ENCODE measurements at regions not wholly inside any gene's neighbourhood (a gene's known extent, or its start where the extent isn't known, plus 50 kb on each side); places are given as distances from the start of the nearest gene placed in this dataset.
A peak's percentile ranks its signal among the peaks of the same experiment; 100 is the strongest.

GRCh38 chr3:89946884-89947283 is 839.5 kb downstream of the EPHA3 start:
- no peaks in the 10 kb centered on the region for H3K27me3 ChIP-seq (ENCODE audit: insufficient read depth, low read length, poor library complexity)
- no peak overlapping the region for H3K9ac ChIP-seq (ENCODE audit: low read length)
- no peak overlapping the region for H3K4ac ChIP-seq (ENCODE audit: low read depth, low read length)
- no peak overlapping the region for H3K56ac ChIP-seq (ENCODE audit: low read length)
- no peak overlapping the region for H4K8ac ChIP-seq (ENCODE audit: low read depth, low read length)
- H3K36me3 ChIP-seq (ENCODE audit: control insufficient read depth, insufficient read depth, low read length): no peaks in the 10 kb centered on the region
- H3K18ac ChIP-seq (ENCODE audit: low read length): no peak overlapping the region
- no peak overlapping the region for H3K4me3 ChIP-seq (ENCODE audit: low read length)
- no CpG with 5 or more reads among the region's 1 CpG for WGBS (ENCODE audit: extremely low coverage, insufficient coverage, low lambda C conversion rate)
- H3K23ac ChIP-seq (ENCODE audit: low read length): no peak overlapping the region
- no peaks in the 10 kb centered on the region for H3K79me1 ChIP-seq (ENCODE audit: low read length)
- no peaks in the 10 kb centered on the region for H3K79me2 ChIP-seq (ENCODE audit: control insufficient read depth, insufficient read depth, low read length)
- H3K4me1 ChIP-seq (ENCODE audit: control insufficient read depth, low read depth, low read length): no peaks in the 10 kb centered on the region
- no peak overlapping the region for H2BK120ac ChIP-seq (ENCODE audit: low read depth, low read length)
- no peak overlapping the region for H2BK5ac ChIP-seq (ENCODE audit: low read length)
- no peak for DNase-seq
- H2BK15ac ChIP-seq (replicated peaks; ENCODE audit: low read depth): no peak overlapping the region
- H4K5ac ChIP-seq (ENCODE audit: low read length): no peak overlapping the region
- H3K4me2 ChIP-seq (ENCODE audit: low read length): no peak overlapping the region
- H2AK5ac ChIP-seq (ENCODE audit: low read length): no peak overlapping the region
- no peak overlapping the region for H3K27ac ChIP-seq (ENCODE audit: low read depth, low read length)

DNA sequence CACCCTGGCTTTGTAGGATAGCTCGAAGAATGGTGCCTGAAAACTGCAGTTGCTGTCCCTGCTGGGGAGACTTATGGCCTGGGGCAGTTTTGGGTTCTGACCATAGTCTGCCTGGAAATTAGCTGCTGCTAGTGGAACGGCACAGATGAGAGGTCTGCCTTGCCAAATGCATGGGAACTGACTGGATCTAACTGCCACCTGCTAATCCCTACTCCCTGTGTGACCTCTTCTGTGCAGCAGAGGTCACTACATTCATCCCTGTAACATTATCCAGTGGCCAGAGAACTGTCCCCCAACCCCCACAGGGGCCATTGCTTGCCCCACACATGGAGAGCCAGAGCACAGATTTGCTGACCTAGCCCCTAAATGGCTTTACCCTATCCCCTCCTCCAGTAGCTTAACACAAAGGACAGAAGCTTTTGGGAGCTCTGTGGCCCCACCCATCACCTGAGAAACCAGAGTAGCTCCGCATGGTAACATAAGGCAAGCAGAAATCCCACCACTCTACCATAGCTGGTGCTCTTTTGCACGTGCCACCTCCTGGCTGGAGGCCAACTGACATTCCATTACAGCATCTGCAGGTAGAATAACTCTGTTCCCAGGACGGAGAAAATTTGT is 840.0 kb downstream of the EPHA3 start:
- Histone ChIP-seq H3K18ac (ENCODE audit: low read length) (no peak overlapping the region), H4K8ac (ENCODE audit: low read depth, low read length) (no peak overlapping the region), H3K56ac (ENCODE audit: low read length) (no peak overlapping the region), H2BK15ac (replicated peaks; ENCODE audit: low read depth) (no peak overlapping the region), H4K5ac (ENCODE audit: low read length) (no peak overlapping the region), H3K79me1 (ENCODE audit: low read length) (no peaks in the 10 kb centered on the region), H2BK5ac (ENCODE audit: low read length) (no peak overlapping the region), H3K4ac (ENCODE audit: low read depth, low read length) (no peak overlapping the region), H3K9ac (ENCODE audit: low read length) (no peak overlapping the region), H3K79me2 (ENCODE audit: control insufficient read depth, insufficient read depth, low read length) (no peaks in the 10 kb centered on the region), H2BK120ac (ENCODE audit: low read depth, low read length) (no peak overlapping the region), H2AK5ac (ENCODE audit: low read length) (no peak overlapping the region), H3K36me3 (ENCODE audit: control insufficient read depth, insufficient read depth, low read length) (no peaks in the 10 kb centered on the region), H3K4me2 (ENCODE audit: low read length) (no peak overlapping the region), H3K4me1 (ENCODE audit: control insufficient read depth, low read depth, low read length) (no peaks in the 10 kb centered on the region), H3K27ac (ENCODE audit: low read depth, low read length) (no peak overlapping the region), H3K4me3 (ENCODE audit: low read length) (no peak overlapping the region), H3K23ac (ENCODE audit: low read length) (no peak overlapping the region), H3K27me3 (ENCODE audit: insufficient read depth, low read length, poor library complexity) (no peaks in the 10 kb centered on the region)
- WGBS (ENCODE audit: extremely low coverage, insufficient coverage, low lambda C conversion rate): no CpG with 5 or more reads among the region's 5 CpGs
- DNase-seq: peak; percentile 34

- Histone ChIP-seq H2BK120ac (ENCODE audit: low read depth, low read length) (peak overlapping the region; percentile 61), H3K23ac (ENCODE audit: low read length) (no peak overlapping the region), H3K36me3 (ENCODE audit: control insufficient read depth, insufficient read depth, low read length) (no peaks in the 10 kb centered on the region)
Measured at GRCh38 chr3:89948008-89948407, 840.6 kb downstream of the EPHA3 start.

DNA sequence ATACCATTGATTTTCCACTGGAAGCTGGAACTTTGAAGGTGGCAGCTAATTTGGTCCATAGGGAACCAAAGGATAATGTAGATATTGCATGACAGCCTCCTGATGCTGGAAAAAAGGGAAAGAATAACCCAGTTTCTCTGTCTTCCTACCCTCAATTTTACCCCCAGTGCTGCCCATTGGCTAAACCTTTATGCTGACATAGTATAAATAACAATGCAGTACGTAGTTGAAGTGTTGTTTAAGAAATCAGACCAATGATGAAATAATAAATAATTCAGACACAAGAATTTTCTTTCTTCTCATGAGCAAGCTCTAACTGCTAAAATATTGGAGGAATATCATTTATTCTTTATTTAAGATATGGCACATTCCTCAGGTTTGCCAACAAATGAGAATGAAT is 843.4 kb downstream of the EPHA3 start:
- Histone ChIP-seq H3K23ac (ENCODE audit: low read length) (no peak overlapping the region), H3K56ac (ENCODE audit: low read length) (peak overlapping the region; percentile 47), H3K4me2 (ENCODE audit: low read length) (no peak overlapping the region), H2BK15ac (replicated peaks; ENCODE audit: low read depth) (no peak overlapping the region), H4K8ac (ENCODE audit: low read depth, low read length) (no peak overlapping the region), H3K79me1 (ENCODE audit: low read length) (no peaks in the 10 kb centered on the region), H3K36me3 (ENCODE audit: control insufficient read depth, insufficient read depth, low read length) (no peaks in the 10 kb centered on the region), H3K4ac (ENCODE audit: low read depth, low read length) (no peak overlapping the region), H4K5ac (ENCODE audit: low read length) (no peak overlapping the region), H3K79me2 (ENCODE audit: control insufficient read depth, insufficient read depth, low read length) (no peaks in the 10 kb centered on the region), H3K4me3 (ENCODE audit: low read length) (no peak overlapping the region), H2BK120ac (ENCODE audit: low read depth, low read length) (no peak overlapping the region), H2AK5ac (ENCODE audit: low read length) (no peak overlapping the region), H3K4me1 (ENCODE audit: control insufficient read depth, low read depth, low read length) (no peaks in the 10 kb centered on the region), H3K9ac (ENCODE audit: low read length) (no peak overlapping the region), H2BK5ac (ENCODE audit: low read length) (peak overlapping the region; percentile 43), H3K27ac (ENCODE audit: low read depth, low read length) (no peak overlapping the region), H3K27me3 (ENCODE audit: insufficient read depth, low read length, poor library complexity) (no peaks in the 10 kb centered on the region), H3K18ac (ENCODE audit: low read length) (no peak overlapping the region)
- WGBS (ENCODE audit: extremely low coverage, insufficient coverage, low lambda C conversion rate): no CpG with 5 or more reads among the region's 1 CpG
- DNase-seq: no peak

More at GRCh38 chr3:89948008-89948407, 840.6 kb downstream of the EPHA3 start:
- H3K4ac ChIP-seq (ENCODE audit: low read depth, low read length): peak overlapping the region; percentile 60
- H3K27ac ChIP-seq (ENCODE audit: low read depth, low read length): no peak overlapping the region
- no peak for DNase-seq
- H3K4me1 ChIP-seq (ENCODE audit: control insufficient read depth, low read depth, low read length): no peaks in the 10 kb centered on the region
- H3K27me3 ChIP-seq (ENCODE audit: insufficient read depth, low read length, poor library complexity): no peaks in the 10 kb centered on the region
- no peak overlapping the region for H3K9ac ChIP-seq (ENCODE audit: low read length)
- no peaks in the 10 kb centered on the region for H3K79me2 ChIP-seq (ENCODE audit: control insufficient read depth, insufficient read depth, low read length)
- no peak overlapping the region for H4K5ac ChIP-seq (ENCODE audit: low read length)
- no peak overlapping the region for H3K4me3 ChIP-seq (ENCODE audit: low read length)
- H3K4me2 ChIP-seq (ENCODE audit: low read length): no peak overlapping the region
- no peak overlapping the region for H2BK5ac ChIP-seq (ENCODE audit: low read length)
- peak overlapping the region; percentile 71 for H3K18ac ChIP-seq (ENCODE audit: low read length)
- H2AK5ac ChIP-seq (ENCODE audit: low read length): peak overlapping the region; percentile 17
- H3K56ac ChIP-seq (ENCODE audit: low read length): no peak overlapping the region
- H4K8ac ChIP-seq (ENCODE audit: low read depth, low read length): no peak overlapping the region
- no peaks in the 10 kb centered on the region for H3K79me1 ChIP-seq (ENCODE audit: low read length)
- no peak overlapping the region for H2BK15ac ChIP-seq (replicated peaks; ENCODE audit: low read depth)

DNA sequence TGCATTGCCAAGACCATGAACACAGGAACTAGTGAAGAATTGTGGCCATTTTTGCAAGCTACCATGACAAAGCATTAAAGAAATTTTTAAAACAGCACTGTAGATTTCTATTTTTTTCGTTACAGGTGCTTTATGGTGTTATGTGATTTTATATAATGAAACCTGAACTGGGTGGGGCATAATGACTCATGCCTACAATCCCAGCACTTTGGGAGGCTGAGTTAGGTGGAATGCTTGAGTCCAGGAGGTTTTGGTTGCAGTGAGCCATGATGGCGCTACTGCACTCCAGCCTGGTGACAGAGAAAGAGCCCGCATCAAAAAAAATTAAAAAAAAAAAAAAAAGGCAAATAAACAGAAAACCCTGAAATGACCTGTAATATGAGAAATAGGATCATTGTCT is 846.7 kb downstream of the EPHA3 start:
- Histone ChIP-seq H3K79me1 (ENCODE audit: low read length) (no peaks in the 10 kb centered on the region), H2BK15ac (replicated peaks; ENCODE audit: low read depth) (no peak overlapping the region), H3K4ac (ENCODE audit: low read depth, low read length) (no peak overlapping the region), H4K5ac (ENCODE audit: low read length) (no peak overlapping the region), H3K36me3 (ENCODE audit: control insufficient read depth, insufficient read depth, low read length) (no peaks in the 10 kb centered on the region), H3K79me2 (ENCODE audit: control insufficient read depth, insufficient read depth, low read length) (no peaks in the 10 kb centered on the region), H3K56ac (ENCODE audit: low read length) (no peak overlapping the region), H2AK5ac (ENCODE audit: low read length) (no peak overlapping the region), H3K27me3 (ENCODE audit: insufficient read depth, low read length, poor library complexity) (no peaks in the 10 kb centered on the region), H3K9ac (ENCODE audit: low read length) (no peak overlapping the region), H3K23ac (ENCODE audit: low read length) (no peak overlapping the region), H2BK5ac (ENCODE audit: low read length) (no peak overlapping the region), H2BK120ac (ENCODE audit: low read depth, low read length) (no peak overlapping the region), H4K8ac (ENCODE audit: low read depth, low read length) (no peak overlapping the region), H3K4me2 (ENCODE audit: low read length) (no peak overlapping the region), H3K18ac (ENCODE audit: low read length) (no peak overlapping the region), H3K4me3 (ENCODE audit: low read length) (no peak overlapping the region), H3K27ac (ENCODE audit: low read depth, low read length) (no peak overlapping the region), H3K4me1 (ENCODE audit: control insufficient read depth, low read depth, low read length) (no peaks in the 10 kb centered on the region)
- no peak for DNase-seq
- WGBS (ENCODE audit: extremely low coverage, insufficient coverage, low lambda C conversion rate): no CpG with 5 or more reads among the region's 3 CpGs

DNA sequence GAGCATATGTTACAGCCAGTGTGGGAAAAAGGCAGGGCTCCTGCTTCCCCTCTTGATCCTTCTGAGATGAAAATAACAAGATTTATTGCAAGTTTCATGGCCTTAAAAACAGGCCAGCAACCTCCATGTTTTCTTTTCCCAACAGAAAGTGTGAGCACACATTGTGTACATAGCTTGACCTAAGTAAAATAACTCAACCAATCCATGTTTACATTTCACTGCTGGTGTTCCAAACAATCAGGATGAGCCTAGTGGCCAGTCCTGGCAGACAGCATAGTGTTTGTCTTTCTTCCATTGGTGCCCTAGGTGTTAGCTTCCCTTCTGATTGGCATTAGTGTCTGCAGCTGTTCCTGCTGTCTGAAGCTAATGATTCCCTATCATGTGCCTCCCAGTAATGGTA is 847.7 kb downstream of the EPHA3 start:
- Histone ChIP-seq H2BK120ac (ENCODE audit: low read depth, low read length) (no peak overlapping the region), H4K8ac (ENCODE audit: low read depth, low read length) (no peak overlapping the region), H2AK5ac (ENCODE audit: low read length) (no peak overlapping the region), H4K5ac (ENCODE audit: low read length) (no peak overlapping the region), H3K23ac (ENCODE audit: low read length) (no peak overlapping the region), H2BK15ac (replicated peaks; ENCODE audit: low read depth) (peak overlapping the region; percentile 98), H3K79me1 (ENCODE audit: low read length) (no peaks in the 10 kb centered on the region), H3K79me2 (ENCODE audit: control insufficient read depth, insufficient read depth, low read length) (no peaks in the 10 kb centered on the region), H3K18ac (ENCODE audit: low read length) (peak overlapping the region; percentile 28), H3K4me2 (ENCODE audit: low read length) (no peak overlapping the region), H3K4me1 (ENCODE audit: control insufficient read depth, low read depth, low read length) (no peaks in the 10 kb centered on the region), H2BK5ac (ENCODE audit: low read length) (no peak overlapping the region), H3K4ac (ENCODE audit: low read depth, low read length) (no peak overlapping the region), H3K27me3 (ENCODE audit: insufficient read depth, low read length, poor library complexity) (no peaks in the 10 kb centered on the region), H3K36me3 (ENCODE audit: control insufficient read depth, insufficient read depth, low read length) (no peaks in the 10 kb centered on the region), H3K4me3 (ENCODE audit: low read length) (no peak overlapping the region), H3K9ac (ENCODE audit: low read length) (no peak overlapping the region), H3K27ac (ENCODE audit: low read depth, low read length) (no peak overlapping the region), H3K56ac (ENCODE audit: low read length) (no peak overlapping the region)
- peak; percentile 14 for DNase-seq
